Left renal pelvis (tissue), 4 donors: ENCODE measurements at regions not wholly inside any gene's neighbourhood (a gene's known extent, or its start where the extent isn't known, plus 50 kb on each side); places are given as distances from the start of the nearest gene placed in this dataset.
"Not testable (repeated sequence)": the region's sequence is repeated elsewhere in the genome, so short reads cannot be mapped to it uniquely, and the experiment has no call there.

Source experiments
- DNase-seq, 4 donors: peaks; one replicate each; pipeline ENCODE4 v3.0.0-alpha.2; 2013; ENCODE audit warnings: low read depth in 4 of 4, low spot score in 3 of 4

DNA sequence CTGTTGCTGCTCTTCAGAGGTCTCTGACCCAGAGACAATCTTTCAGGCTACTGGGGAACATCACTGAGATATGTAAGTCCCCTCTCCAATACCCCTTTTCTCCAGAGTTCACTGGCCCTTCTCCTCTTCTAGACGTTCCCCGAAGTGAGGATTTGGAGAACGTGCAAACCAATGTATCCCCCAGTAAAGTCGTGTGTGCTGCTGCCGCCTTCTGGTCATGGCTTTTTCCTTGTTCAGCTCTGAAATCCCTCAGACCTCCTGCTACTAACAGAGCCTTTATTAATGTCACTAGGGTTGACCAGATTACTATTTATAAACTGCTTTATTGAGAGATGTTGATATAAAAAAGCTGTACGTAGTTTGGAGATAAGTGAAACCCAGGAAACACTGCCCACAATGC lies 1028.6 kb downstream of the CDH9 start:
- DNase-seq: no peak

DNA sequence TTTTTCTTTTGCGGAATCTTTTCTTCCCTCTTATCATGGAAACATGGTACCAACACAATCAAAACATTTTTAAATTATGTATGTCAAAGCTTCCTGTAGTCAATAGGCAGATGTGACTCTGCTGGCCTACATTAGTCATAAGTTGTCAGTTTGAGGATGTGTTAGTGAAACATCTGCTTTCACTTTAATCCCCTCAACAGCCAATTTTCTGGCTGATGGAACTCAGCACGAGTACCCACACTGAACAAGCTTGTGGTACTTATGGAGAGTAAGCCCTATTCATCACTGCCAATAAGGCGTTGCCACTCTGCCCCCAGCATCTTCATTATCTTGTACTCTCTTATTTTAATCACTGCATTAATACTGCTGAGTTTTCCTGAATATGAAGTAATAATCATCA lies 1034.4 kb downstream of the CDH9 start:
- no peak for DNase-seq

DNA sequence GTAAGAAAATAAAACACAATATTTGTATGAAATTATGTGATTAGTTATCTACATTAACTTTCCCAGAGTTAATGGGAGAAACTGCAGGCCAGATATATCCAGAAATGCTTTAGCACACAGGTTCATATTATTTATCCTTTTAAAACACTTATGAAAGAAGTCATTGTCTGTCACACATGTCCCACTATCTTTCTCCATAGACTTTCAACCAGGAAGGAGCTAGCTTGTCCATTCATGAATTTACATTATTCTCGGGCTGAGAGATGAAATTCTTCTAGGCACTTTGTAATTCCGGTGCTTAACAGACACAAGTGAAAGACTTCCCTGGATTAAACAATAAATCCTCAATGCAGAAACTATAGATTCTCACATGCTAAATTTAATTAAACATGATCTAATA lies 1043.2 kb downstream of the CDH9 start:
- no peak for DNase-seq

DNA sequence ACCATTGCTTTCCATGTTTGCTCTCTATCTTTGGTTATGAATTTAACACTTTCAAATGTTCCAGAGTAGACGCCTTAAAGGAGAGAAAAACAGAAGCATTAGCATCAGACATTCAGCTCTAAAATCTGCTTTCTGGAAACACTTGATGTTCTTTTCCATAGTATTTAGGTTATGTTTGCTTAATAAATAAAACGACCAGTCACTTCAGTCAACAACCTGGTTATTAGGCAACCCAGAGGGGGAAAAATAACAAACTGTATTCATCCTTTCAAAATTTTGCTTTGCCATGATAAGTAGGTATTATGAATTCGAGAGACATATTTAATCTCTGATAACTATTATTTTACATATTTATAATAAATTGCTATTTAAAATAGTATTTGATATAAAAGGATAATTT lies 1044.7 kb downstream of the CDH9 start:
- DNase-seq: no peak

DNA sequence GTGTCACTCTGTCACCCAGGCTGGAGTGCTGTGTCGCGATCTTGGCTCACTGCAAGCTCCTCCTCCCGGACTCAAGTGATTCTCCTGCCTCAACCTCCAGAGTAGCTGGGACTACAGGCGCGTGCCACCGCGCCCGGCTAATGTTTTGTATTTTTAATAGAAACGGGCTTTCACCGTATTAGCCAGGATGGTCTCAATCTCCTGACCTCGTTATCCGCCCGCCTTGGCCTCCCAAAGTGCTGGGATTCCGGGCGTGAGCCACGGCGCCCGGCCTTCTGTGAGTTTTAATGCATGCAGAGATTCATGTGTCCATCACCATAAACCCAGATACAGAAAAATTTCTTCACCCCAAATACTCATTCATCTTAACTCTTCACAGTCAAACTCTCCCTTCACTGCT lies 1046.7 kb downstream of the CDH9 start:
- DNase-seq: no peak

DNA sequence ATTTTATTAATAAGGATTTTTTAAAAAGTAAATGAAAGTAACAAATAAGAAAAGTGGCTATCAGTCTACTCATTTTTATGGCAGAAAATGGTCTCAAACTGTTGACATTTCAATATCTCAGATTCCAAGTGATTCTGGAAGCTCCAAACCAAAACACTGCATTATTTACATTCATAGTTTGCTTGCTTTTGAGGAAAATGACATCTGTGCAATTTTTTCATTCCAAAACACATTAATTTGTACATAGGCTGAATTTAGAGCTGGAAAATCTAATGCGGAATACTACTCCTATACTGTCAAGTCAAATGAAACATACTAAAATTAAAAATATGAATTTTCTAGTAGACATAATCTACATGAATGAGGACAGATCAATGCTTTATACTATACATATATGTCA lies 1047.6 kb downstream of the CDH9 start:
- DNase-seq: no peak

DNA sequence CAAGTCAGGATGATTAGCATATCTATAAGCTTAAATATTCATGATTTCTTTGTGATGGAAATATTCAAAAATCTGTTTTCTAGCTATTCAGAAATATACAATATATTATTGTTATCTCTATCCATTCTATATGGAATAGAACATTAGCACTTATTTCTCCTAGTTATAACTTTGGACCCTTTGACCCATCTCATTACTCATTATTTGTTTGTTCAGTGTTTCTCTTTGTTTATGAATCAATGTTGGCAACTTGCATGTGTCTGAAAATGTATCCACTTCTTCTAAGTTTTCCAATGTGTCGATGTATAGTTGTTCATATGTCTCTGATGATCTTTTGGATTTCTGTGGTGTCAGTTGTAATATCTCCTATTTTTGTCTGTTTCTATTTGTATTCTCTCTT lies 1059.3 kb downstream of the CDH9 start:
- no peak for DNase-seq

DNA sequence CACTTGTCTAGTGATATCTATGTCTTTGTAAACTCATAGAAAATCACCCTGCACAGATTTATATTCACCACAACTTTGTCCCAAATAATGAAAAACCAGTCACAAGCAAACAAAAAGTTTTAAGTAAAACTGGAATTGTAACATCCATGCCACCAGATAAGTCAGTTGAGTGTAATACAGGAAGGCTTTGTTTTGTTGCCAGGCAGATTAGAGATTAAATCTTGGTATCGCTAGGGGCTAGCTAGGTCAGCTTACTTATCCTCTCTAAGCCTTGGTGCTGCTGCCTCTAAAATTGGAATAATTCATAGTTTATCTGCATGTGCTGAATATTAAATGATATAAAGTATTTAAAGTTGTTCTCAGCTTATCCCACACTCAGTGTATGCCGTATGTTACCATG lies 1062.5 kb downstream of the CDH9 start:
- DNase-seq: no peak

DNA sequence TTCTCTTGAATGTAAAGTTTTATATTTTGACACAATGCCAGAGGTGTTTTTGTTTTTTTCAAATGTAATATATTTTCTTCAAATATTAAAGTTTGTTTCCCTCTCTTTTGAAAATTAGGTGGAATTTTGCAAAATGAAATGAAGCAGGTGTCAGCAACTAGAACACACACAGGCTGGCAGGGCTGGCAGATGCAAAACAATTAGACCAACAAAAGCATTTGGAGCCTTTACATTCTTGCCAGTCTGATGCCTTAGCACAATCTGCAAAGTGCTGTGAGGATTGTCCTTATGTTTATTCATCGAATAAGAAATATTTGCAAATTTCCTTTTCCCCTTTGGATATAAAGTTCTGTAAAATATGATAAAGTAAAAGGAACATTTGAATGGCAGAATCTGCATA lies 1063.9 kb downstream of the CDH9 start:
- no peak for DNase-seq

DNA sequence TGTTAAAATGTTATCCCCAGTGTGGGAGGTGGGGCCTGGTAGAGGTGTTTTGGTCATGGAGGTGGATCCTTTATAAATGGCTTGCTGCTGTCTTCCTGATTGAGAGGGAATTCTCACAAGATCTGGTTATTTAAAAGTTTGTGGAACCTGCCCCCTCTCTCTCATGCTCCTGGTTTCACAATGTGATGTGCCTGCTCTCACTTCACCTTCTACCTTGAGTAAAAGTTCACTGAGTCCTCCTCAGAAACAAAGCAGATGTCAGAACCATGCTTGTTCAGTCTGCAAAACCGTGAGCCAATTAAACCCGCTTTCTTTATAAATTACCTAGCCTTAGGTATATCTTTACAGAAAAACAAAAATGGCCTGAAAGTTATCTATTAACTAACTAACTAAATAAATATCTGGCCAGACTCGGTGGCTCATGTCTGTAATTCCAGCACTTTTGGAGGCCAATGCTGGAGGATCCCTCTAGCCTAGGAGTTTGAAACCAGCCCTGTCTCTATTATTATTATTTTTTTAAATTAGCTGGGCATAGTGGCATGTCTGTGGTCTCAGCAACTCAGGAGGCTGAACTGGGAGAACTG lies 1067.4 kb downstream of the CDH9 start:
- no peak for DNase-seq

DNA sequence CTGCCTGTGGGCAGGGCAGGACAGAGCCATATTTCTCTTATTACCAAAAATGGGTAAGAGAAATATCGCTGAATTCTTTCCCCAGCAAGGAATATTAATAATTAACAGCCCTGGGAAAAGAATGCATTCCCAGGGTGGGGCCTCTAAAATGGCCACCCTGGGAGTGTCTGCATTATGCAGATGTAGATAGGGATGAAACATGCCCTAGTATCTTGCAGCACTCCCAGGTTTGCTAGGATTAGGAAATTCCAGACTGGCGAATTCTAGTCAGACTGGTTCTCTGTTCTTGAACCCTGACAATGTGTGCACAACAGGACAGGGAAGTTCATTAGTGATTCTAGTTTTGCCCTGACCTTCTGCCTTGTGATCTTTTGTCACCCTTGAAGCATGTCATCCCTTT lies 1069.3 kb downstream of the CDH9 start:
- not testable (repeated sequence) for DNase-seq

DNA sequence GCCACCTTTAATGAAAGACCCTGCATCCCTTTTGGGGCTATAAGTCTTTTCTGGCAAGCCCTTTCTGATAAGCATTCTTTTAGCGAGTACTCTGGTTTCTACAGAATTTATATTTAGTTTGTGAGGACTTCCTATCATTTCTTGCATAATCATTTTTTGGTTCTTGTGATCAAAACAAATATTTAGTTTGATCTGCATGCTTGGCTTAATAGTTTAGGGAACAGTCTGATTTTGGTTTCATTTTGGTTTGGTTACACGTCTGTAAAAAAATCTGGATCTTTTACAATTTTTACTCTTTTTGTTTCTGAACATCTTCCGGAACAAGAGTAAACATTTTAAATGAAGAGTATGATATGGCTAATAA lies 1074.4 kb downstream of the CDH9 start:
- DNase-seq: no peak

DNA sequence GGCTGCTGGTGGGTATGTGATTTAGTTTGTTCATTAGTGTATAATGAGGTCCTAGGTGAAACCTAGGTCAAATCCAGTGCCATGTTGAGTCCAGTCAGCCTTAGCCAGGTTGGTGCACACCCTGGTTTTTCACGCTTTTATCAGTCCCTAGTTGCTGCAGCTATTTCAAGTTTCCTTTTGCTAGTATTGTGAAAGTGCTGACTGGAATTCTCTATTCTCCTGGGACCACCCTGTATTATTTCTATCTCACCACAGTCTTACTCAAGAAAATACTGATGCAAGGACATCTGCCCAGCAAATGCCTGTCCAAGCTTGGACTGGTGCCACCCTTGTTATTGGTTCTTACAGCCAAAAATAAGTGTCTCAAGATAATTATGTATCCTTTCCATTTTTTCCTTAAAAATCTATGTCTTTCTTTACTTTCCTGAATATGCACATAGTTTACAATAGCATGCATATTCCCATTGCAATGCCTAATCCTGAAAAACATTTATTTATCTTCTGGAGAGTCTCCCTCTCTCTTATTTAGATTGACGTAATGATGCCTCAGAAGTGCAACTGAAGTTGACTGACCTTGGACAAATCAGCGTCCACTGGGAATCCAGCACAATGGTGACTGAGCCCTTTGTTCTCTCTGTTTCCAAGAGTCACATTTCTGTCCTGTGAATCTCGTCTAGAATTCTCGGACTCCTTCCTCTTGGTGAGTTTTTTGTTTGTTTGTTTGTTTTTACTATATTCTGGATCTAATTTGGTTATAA lies 1075.0 kb downstream of the CDH9 start:
- DNase-seq: no peak

DNA sequence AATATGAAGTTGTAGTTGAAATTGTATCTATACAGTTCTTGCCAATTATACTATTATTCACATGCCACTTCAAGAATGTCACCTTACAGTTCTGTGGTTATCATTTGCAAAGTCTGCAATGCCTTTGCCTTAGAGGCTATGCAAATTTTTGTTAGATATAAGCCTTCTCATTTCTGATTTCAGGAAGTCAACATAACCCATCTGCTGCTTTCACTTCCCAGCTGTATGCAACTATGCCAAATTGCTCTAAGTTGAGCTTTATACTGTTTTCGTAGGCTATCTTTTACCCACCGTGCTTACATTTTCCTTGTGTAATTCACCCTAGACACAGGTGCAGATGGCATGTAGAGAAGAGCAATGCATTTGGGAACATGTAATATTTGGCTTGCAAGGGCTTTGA lies 1083.0 kb downstream of the CDH9 start:
- no peak for DNase-seq

DNA sequence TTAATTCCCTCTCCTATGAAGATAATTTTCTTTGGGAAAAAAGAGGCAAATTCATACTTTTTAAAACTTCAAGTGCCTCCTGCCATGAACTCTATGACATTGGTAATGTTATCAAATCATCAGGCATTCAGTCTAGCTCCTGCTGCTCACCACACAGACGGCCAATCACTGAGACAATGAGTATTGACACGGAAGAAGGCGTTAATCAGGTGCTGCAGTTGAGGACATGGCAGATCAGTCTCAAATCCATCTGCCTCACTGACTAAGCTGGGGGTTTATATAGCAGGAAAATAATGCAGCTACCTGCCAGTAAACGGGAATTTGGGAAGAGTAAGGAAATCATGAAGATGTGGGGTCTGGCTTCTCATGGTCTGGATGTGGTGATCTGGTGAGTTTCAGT lies 1087.7 kb downstream of the CDH9 start:
- no peak for DNase-seq

DNA sequence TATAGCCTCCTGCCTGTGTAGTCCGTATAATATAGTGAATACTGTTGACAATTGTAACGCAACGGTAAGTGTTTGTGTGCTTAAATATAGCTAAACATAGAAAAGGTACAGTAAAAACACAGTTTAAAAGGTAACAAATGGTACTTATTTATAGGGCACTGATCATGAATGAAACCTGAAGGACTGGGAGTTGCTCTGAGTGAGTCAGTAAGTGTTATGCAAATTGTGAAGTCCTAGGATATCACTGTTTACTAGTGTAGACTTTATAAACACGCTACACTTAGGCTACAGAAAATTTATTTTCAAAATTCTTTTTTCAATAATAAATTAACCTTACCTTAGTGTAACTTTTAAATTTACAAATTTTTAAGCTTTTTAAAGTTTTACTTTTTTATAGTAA lies 1090.1 kb downstream of the CDH9 start:
- no peak for DNase-seq

DNA sequence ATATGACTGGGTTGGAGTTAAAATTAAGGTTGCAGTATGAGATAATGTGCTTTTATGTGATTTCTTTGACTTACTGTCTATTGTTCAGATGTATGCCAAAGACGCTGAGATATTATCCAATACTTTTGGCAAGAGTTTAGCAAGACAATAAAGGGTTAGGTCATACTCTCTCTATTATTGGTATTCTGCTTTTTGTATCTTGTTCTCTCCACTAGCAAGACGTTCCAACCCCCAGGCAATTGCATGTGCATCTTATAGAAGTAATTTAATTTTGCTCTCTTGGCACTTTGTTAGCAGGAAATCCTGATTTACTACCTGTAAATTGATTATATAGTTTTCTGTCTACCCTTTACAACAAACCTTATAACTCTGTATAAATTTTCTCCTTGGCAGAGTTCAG lies 1093.6 kb downstream of the CDH9 start:
- DNase-seq: no peak

DNA sequence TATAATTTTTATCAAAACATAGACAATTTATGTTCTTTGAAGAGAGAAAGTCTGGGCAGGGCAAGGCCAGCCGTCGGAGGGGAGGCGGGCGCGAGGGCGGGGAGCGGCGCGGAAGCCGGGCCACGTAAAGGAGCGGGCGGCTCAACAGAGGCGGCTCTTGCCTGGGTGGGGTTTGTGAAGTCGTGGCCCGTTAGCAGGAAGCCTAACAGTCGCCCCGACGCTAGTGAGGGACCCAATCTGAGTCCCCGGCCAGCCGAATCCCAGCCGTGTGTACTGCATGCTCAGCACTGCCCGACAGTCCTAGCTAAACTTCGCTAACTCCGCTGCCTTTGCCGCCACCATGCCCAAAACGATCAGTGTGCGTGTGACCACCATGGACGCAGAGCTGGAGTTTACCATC lies 1129.2 kb downstream of the CDH9 start:
- no peak for DNase-seq

DNA sequence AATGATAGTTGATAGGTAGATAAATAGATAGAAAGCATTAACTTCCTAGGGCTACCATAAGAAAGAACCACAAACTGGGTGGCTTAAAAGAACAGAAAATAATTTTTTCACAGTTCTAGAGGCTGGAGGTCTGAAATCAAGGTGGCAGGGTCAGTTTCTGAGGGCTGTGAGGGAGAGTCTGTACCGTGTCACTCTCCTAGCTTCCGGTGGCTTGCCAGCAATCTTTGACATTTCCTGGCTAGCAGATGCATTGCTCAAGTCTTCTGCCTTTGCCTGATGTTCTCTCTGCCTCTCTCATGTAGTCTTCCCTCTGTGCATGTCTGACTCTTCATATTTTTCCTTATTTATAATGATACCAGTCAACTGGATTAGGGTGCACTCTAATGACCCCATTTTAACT lies 1132.7 kb downstream of the CDH9 start:
- no peak for DNase-seq

DNA sequence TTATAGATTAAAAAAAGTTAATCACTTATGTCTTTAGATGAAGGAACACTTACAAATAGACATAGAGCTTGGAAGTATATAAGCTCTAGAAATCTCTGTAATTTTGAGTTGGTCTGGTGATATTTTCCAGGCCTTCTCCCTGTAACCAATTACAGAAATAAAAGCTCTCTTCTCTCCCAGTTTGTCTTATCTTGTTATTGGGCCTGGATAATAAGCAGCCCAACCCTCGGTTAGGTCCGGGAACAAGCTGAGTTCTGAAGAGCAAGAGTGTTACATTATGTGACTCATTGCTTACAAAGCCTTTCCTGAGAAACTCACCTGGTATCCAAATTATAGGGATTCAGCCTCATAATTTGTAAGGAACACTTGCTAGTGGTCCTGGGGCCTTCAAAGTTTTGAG lies 1146.2 kb downstream of the CDH9 start:
- DNase-seq: no peak

DNA sequence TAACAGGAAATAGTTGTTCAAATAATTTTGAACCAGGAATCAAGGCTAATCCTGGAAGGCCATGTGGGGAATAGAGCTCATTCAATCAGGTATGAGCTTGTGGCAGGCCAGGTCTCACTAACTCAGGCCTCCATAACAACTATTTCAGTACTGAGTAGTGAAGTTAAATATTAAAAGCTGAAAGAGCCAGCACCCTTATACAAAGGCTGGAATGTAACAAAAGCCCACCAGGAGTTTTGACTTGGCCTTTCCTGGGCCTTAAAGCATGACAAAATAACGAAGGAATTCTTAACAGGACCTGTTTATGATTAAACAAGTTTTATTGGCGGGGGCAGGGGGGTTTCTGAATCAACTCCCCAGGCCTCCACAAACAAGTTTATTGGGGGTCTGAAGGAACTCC lies 1146.7 kb downstream of the CDH9 start:
- DNase-seq: no peak

DNA sequence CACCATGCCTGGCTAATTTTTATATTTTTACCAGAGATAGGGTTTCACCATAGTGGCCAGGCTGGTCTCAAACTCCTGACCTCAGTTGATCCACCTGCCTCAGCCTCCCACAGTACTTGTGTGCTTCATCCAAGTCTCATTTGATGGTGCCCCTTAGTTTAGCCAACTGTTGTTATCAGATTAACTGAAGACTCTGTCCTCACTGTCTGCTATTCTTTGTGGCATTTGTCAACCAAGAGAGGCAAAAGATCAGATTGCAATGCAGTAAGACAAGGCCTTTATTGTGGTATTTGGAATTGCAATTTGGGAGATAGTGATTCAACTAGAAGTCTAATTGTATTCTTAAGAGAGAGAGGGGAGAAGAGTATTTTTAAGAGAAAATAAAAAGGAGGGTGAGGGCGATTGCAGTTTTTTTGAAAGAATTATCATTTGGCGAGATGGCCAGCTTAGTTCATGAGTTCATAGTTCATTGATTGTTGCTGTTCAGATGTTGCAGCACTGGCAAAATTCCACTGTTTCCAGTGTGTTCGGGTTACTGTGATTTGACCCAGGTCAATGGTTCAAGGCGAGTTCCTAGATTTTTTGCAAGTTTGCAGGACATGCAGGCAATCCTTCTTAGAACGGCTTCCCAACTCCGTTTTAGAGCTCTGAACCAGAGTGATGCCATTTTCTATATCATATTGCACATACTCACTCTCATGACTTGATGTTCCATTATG lies 1156.9 kb downstream of the CDH9 start:
- no peak for DNase-seq
